ENCODE measurements at regions not wholly inside any gene's neighbourhood (a gene's known extent, or its start where the extent isn't known, plus 50 kb on each side); places are given as distances from the start of the nearest gene placed in this dataset.

GRCh38 chr5:162769019-162769418 is 668.4 kb upstream of the CCNG1 start:
- Histone ChIP-seq H3K36me3 (ENCODE audit: control insufficient read depth in 2 of 2, extremely low read depth in 1 of 2, insufficient read depth in 2 of 2, low read length in 2 of 2) (no peaks in the 10 kb centered on the region), H3K27ac (ENCODE audit: control insufficient read depth, insufficient read depth, low read length) (no peak overlapping the region), H3K9ac (ENCODE audit: control insufficient read depth, extremely low read depth, insufficient read depth, low read length) (no peak overlapping the region), H3K9me3 (ENCODE audit: control insufficient read depth, low read depth, low read length) (no peaks in the 10 kb centered on the region), H4K20me1 (ENCODE audit: control insufficient read depth, extremely low read depth, insufficient read depth, low read length) (no peaks in the 10 kb centered on the region), H3K4me3 (ENCODE audit: control insufficient read depth in 2 of 3, extremely low read depth in 1 of 3, insufficient read depth in 2 of 3, low read depth in 1 of 3, low read length in 3 of 3) (no peak overlapping the region), H3K4me2 (ENCODE audit: control insufficient read depth, extremely low read depth, insufficient read depth, low read depth, low read length) (no peak overlapping the region), H2AFZ (ENCODE audit: control insufficient read depth, low read length) (no peak overlapping the region), H3K9me1 (ENCODE audit: control insufficient read depth, extremely low read depth, insufficient read depth, low read length) (no peaks in the 10 kb centered on the region), H3K79me2 (ENCODE audit: control insufficient read depth, insufficient read depth, low read length) (no peaks in the 10 kb centered on the region), H3K4me1 (ENCODE audit: control insufficient read depth, extremely low read depth, insufficient read depth, low read length) (no peaks in the 10 kb centered on the region), H3K27me3 (ENCODE audit: control insufficient read depth, extremely low read depth, insufficient read depth, low read length) (no peaks in the 10 kb centered on the region)
- no peak for FAIRE-seq
- TF ChIP-seq CTCF (optimal IDR thresholded peaks at IDR 0.05 in 1 of 3, IDR thresholded peaks at IDR 0.05 in 1 of 3, conservative IDR thresholded peaks at IDR 0.05 in 1 of 3; ENCODE audit: extremely low read depth in 1 of 3, insufficient read depth in 2 of 3, low read length in 3 of 3) (no peak), EZH2 (IDR thresholded peaks at IDR 0.05; ENCODE audit: low read length) (no peak)
- no peak for DNase-seq (ENCODE audit: low read depth, low spot score)
- dilution Hi-C loops (cut with MboI; ENCODE audit: extremely low pct_ligation_motif_present, low sequenced_read_pairs), result no loop called here

- no peaks in the 10 kb centered on the region for H3K4me1 ChIP-seq (ENCODE audit: control insufficient read depth, extremely low read depth, insufficient read depth, low read length)
Measured at GRCh38 chr5:162785673-162786072, 651.7 kb upstream of the CCNG1 start.

More at GRCh38 chr5:162785673-162786072, 651.7 kb upstream of the CCNG1 start:
- TF ChIP-seq EZH2 (IDR thresholded peaks at IDR 0.05; ENCODE audit: low read length) (no peak), CTCF (optimal IDR thresholded peaks at IDR 0.05 in 1 of 3, IDR thresholded peaks at IDR 0.05 in 1 of 3, conservative IDR thresholded peaks at IDR 0.05 in 1 of 3; ENCODE audit: extremely low read depth in 1 of 3, insufficient read depth in 2 of 3, low read length in 3 of 3) (no peak)
- H3K4me2 ChIP-seq (ENCODE audit: control insufficient read depth, extremely low read depth, insufficient read depth, low read depth, low read length), result no peak overlapping the region
- H2AFZ ChIP-seq (ENCODE audit: control insufficient read depth, low read length), result no peak overlapping the region
- H3K4me3 ChIP-seq (ENCODE audit: control insufficient read depth in 2 of 3, extremely low read depth in 1 of 3, insufficient read depth in 2 of 3, low read depth in 1 of 3, low read length in 3 of 3), result no peak overlapping the region
- H3K27me3 ChIP-seq (ENCODE audit: control insufficient read depth, extremely low read depth, insufficient read depth, low read length), result no peaks in the 10 kb centered on the region
- H3K9me3 ChIP-seq (ENCODE audit: control insufficient read depth, low read depth, low read length), result no peaks in the 10 kb centered on the region
- H3K9ac ChIP-seq (ENCODE audit: control insufficient read depth, extremely low read depth, insufficient read depth, low read length), result no peak overlapping the region
- H4K20me1 ChIP-seq (ENCODE audit: control insufficient read depth, extremely low read depth, insufficient read depth, low read length), result no peaks in the 10 kb centered on the region
- FAIRE-seq (no peak), DNase-seq (ENCODE audit: low read depth, low spot score) (no peak)
- H3K36me3 ChIP-seq (ENCODE audit: control insufficient read depth in 2 of 2, extremely low read depth in 1 of 2, insufficient read depth in 2 of 2, low read length in 2 of 2), result no peaks in the 10 kb centered on the region
- H3K27ac ChIP-seq (ENCODE audit: control insufficient read depth, insufficient read depth, low read length), result no peak overlapping the region
- H3K79me2 ChIP-seq (ENCODE audit: control insufficient read depth, insufficient read depth, low read length), result no peaks in the 10 kb centered on the region
- dilution Hi-C loops (cut with MboI; ENCODE audit: extremely low pct_ligation_motif_present, low sequenced_read_pairs), result no loop called here
- H3K9me1 ChIP-seq (ENCODE audit: control insufficient read depth, extremely low read depth, insufficient read depth, low read length), result no peaks in the 10 kb centered on the region

Measured in keratinocyte (primary cell).